WTC11 (cell line): ENCODE measurements at regions not wholly inside any gene's neighbourhood (a gene's known extent, or its start where the extent isn't known, plus 50 kb on each side); places are given as distances from the start of the nearest gene placed in this dataset.

Source experiments
- ATAC-seq: fragments of 200-7000 bp; cut with Tn5 transposase; 2 replicates; pipeline ENCODE4 v1.10.0; 2021; ENCODE audit warnings: mild to moderate bottlenecking, moderate library complexity
- CTCF ChIA-PET: fragments of 300-600 bp; sonication (Branson Sonifier 250); formaldehyde crosslinking; loops from one replicate; lab custom pipeline; 2021; ENCODE audit warnings: antibody characterized with exemption; lab: Charles Lee
- POLR2A ChIA-PET: fragments of 350-600 bp; sonication (Branson Sonifier 250); formaldehyde crosslinking; loops from one replicate; lab custom pipeline; 2021; ENCODE audit warnings: antibody characterized with exemption; lab: Charles Lee
- DNase-seq: peaks from one replicate; pipeline ENCODE4 v3.0.0; 2021; ENCODE audit warnings: low spot score
- H3K27ac Mint-ChIP-seq: 2 replicates; pipeline ENCODE4 v1.8.0; 2021; ENCODE audit warnings: mixed read lengths
- H3K27me3 Mint-ChIP-seq: 2 replicates; pipeline ENCODE4 v1.8.0; 2021; ENCODE audit warnings: low read depth, mild to moderate bottlenecking, moderate library complexity, mixed read lengths
- H3K36me3 Mint-ChIP-seq: 2 replicates; pipeline ENCODE4 v1.8.0; 2021; ENCODE audit warnings: mixed read lengths
- H3K4me1 Mint-ChIP-seq: 2 replicates; pipeline ENCODE4 v1.8.0; 2022; ENCODE audit warnings: mixed read lengths
- H3K4me3 Mint-ChIP-seq: 2 replicates; pipeline ENCODE4 v1.8.0; 2021; ENCODE audit warnings: mild to moderate bottlenecking, moderate library complexity, mixed read lengths
- H3K9me3 Mint-ChIP-seq: 2 replicates; pipeline ENCODE4 v1.8.0; 2021; ENCODE audit warnings: mixed read lengths
- CREM ChIP-seq: sonication (generic); formaldehyde crosslinking; IDR thresholded peaks from 2 replicates; pipeline ENCODE4 v1.8.1; 2022; ENCODE audit warnings: mild to moderate bottlenecking, missing genetic modification reagents, moderate library complexity
- CTCF ChIP-seq: fragments of 200-600 bp; IDR thresholded peaks from 2 replicates; pipeline ENCODE4 v1.8.0; 2022; ENCODE audit warnings: antibody characterized with exemption
- FOXK1 ChIP-seq: sonication (generic); formaldehyde crosslinking; IDR thresholded peaks from 2 replicates; pipeline ENCODE4 v1.8.0; 2022; ENCODE audit warnings: mild to moderate bottlenecking, moderate library complexity, missing genetic modification reagents
- FOXP1 ChIP-seq: sonication (generic); formaldehyde crosslinking; IDR thresholded peaks from 2 replicates; pipeline ENCODE4 v1.8.0; 2022; ENCODE audit warnings: missing genetic modification reagents, mild to moderate bottlenecking, moderate library complexity, borderline replicate concordance
- GABPB1 ChIP-seq: sonication (generic); formaldehyde crosslinking; IDR thresholded peaks from 2 replicates; pipeline ENCODE4 v1.8.1; 2023; ENCODE audit warnings: mild to moderate bottlenecking, missing genetic modification reagents
- GRHL2 ChIP-seq: fragments of 250-450 bp; sonication (Bioruptor Pico); IDR thresholded peaks from 2 replicates; pipeline ENCODE4 v1.8.0; 2022; ENCODE audit warnings: mild to moderate bottlenecking, moderate library complexity; ENCODE audit not compliant: insufficient replicate concordance, severe bottlenecking
- GTF2I ChIP-seq: fragments of 250-450 bp; sonication (Bioruptor Pico); conservative IDR thresholded peaks from 2 replicates; pipeline ENCODE4 v1.4.0; 2021; ENCODE audit warnings: mild to moderate bottlenecking
- JAZF1 ChIP-seq: fragments of 250-450 bp; sonication (Bioruptor Pico); IDR thresholded peaks from 2 replicates; pipeline ENCODE4 v1.9.0; 2021; ENCODE audit warnings: moderate library complexity, mild to moderate bottlenecking, inconsistent platforms
- NFYB ChIP-seq: sonication (generic); formaldehyde crosslinking; conservative IDR thresholded peaks from 2 replicates; pipeline ENCODE4 v1.8.0; 2022; ENCODE audit warnings: low read depth, missing genetic modification reagents
- OVOL2 ChIP-seq: fragments of 250-450 bp; sonication (Bioruptor Pico); IDR thresholded peaks from 2 replicates; pipeline ENCODE4 v1.9.0; 2021; ENCODE audit warnings: mild to moderate bottlenecking, borderline replicate concordance
- TEAD4 ChIP-seq: sonication (generic); formaldehyde crosslinking; IDR thresholded peaks from 2 replicates; pipeline ENCODE4 v1.8.0; 2022; ENCODE audit warnings: mild to moderate bottlenecking, missing genetic modification reagents
- ZBTB21 ChIP-seq: sonication (generic); formaldehyde crosslinking; IDR thresholded peaks from 2 replicates; pipeline ENCODE4 v1.8.1; 2023; ENCODE audit warnings: mild to moderate bottlenecking, missing genetic modification reagents, borderline replicate concordance
- ZNF138 ChIP-seq: sonication (generic); formaldehyde crosslinking; conservative IDR thresholded peaks from 2 replicates; pipeline ENCODE4 v1.8.1; 2022; ENCODE audit warnings: mild to moderate bottlenecking, moderate library complexity, missing genetic modification reagents
- ZNF423 ChIP-seq: fragments of 250-450 bp; sonication (Bioruptor Pico); IDR thresholded peaks from 2 replicates; pipeline ENCODE4 v2.1.2; 2022; ENCODE audit warnings: mild to moderate bottlenecking, moderate library complexity
- ZNF532 ChIP-seq: fragments of 250-450 bp; sonication (Bioruptor Pico); IDR thresholded peaks from 2 replicates; pipeline ENCODE4 v1.9.0; 2021; ENCODE audit warnings: mild to moderate bottlenecking, borderline replicate concordance
- TF ChIP-seq, protein P1 (sequence below): sonication (generic); formaldehyde crosslinking; conservative IDR thresholded peaks from 2 replicates; pipeline ENCODE4 v1.8.1; 2023; ENCODE audit warnings: mild to moderate bottlenecking, low read depth, missing genetic modification reagents, moderate library complexity
- TF ChIP-seq, protein P2 (sequence below): sonication (generic); formaldehyde crosslinking; IDR thresholded peaks from 2 replicates; pipeline ENCODE4 v1.8.0; 2022; ENCODE audit warnings: missing genetic modification reagents
- TF ChIP-seq, protein P3 (sequence below): fragments of 250-450 bp; sonication (Bioruptor Pico); IDR thresholded peaks from 2 replicates; pipeline ENCODE4 v2.1.2; 2022; ENCODE audit warnings: mild to moderate bottlenecking, moderate library complexity
- TF ChIP-seq, protein P4 (sequence below): fragments of 250-450 bp; sonication (Bioruptor Pico); IDR thresholded peaks from 2 replicates; pipeline ENCODE4 v1.8.0; 2021; ENCODE audit warnings: mild to moderate bottlenecking

GRCh38 chr6:111976139-111976538, 77.8 kb upstream of the CCN6 start (continued):
- no peak for TF ChIP-seq ZBTB21 (CRISPR knock-in tag)
- no peak for TF ChIP-seq NFYB
- TF ChIP-seq GABPB1 (CRISPR knock-in tag), result no peak
- no peak for TF ChIP-seq GRHL2
- TF ChIP-seq JAZF1 (CRISPR knock-in tag), result no peak
- TF ChIP-seq ZNF423, result no peak
- no peak for TF ChIP-seq CREM
- TF ChIP-seq, protein P1, sequence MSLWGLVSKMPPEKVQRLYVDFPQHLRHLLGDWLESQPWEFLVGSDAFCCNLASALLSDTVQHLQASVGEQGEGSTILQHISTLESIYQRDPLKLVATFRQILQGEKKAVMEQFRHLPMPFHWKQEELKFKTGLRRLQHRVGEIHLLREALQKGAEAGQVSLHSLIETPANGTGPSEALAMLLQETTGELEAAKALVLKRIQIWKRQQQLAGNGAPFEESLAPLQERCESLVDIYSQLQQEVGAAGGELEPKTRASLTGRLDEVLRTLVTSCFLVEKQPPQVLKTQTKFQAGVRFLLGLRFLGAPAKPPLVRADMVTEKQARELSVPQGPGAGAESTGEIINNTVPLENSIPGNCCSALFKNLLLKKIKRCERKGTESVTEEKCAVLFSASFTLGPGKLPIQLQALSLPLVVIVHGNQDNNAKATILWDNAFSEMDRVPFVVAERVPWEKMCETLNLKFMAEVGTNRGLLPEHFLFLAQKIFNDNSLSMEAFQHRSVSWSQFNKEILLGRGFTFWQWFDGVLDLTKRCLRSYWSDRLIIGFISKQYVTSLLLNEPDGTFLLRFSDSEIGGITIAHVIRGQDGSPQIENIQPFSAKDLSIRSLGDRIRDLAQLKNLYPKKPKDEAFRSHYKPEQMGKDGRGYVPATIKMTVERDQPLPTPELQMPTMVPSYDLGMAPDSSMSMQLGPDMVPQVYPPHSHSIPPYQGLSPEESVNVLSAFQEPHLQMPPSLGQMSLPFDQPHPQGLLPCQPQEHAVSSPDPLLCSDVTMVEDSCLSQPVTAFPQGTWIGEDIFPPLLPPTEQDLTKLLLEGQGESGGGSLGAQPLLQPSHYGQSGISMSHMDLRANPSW, result no peak
- TF ChIP-seq, protein P2, sequence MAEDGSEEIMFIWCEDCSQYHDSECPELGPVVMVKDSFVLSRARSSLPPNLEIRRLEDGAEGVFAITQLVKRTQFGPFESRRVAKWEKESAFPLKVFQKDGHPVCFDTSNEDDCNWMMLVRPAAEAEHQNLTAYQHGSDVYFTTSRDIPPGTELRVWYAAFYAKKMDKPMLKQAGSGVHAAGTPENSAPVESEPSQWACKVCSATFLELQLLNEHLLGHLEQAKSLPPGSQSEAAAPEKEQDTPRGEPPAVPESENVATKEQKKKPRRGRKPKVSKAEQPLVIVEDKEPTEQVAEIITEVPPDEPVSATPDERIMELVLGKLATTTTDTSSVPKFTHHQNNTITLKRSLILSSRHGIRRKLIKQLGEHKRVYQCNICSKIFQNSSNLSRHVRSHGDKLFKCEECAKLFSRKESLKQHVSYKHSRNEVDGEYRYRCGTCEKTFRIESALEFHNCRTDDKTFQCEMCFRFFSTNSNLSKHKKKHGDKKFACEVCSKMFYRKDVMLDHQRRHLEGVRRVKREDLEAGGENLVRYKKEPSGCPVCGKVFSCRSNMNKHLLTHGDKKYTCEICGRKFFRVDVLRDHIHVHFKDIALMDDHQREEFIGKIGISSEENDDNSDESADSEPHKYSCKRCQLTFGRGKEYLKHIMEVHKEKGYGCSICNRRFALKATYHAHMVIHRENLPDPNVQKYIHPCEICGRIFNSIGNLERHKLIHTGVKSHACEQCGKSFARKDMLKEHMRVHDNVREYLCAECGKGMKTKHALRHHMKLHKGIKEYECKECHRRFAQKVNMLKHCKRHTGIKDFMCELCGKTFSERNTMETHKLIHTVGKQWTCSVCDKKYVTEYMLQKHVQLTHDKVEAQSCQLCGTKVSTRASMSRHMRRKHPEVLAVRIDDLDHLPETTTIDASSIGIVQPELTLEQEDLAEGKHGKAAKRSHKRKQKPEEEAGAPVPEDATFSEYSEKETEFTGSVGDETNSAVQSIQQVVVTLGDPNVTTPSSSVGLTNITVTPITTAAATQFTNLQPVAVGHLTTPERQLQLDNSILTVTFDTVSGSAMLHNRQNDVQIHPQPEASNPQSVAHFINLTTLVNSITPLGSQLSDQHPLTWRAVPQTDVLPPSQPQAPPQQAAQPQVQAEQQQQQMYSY (CRISPR knock-in tag), result no peak
- TF ChIP-seq GTF2I (CRISPR knock-in tag), result no peak

GRCh38 chr6:111978532-111979149, 75.3 kb upstream of the CCN6 start:
- H3K4me1 Mint-ChIP-seq, result peaks cover 10% of the 10 kb centered on the region; the same call in 1 of the 2 replicates
- no peak overlapping the region for H3K27ac Mint-ChIP-seq
- DNase-seq, result no peak
- H3K4me3 Mint-ChIP-seq, result no peak overlapping the region
- ChIA-PET CTCF (interaction anchor here (0.5 kb wide), 1 partner anchor 63 kb away, joined by 3 read pairs; no protein-coding TSS in a partner anchor), POLR2A (no interaction called here)
- peaks cover 5% of the 10 kb centered on the region for H3K9me3 Mint-ChIP-seq
- no peaks in the 10 kb centered on the region for H3K36me3 Mint-ChIP-seq
- H3K27me3 Mint-ChIP-seq, result peaks cover 22% of the 10 kb centered on the region
- ATAC-seq, result no peak
- TF ChIP-seq, protein P3, sequence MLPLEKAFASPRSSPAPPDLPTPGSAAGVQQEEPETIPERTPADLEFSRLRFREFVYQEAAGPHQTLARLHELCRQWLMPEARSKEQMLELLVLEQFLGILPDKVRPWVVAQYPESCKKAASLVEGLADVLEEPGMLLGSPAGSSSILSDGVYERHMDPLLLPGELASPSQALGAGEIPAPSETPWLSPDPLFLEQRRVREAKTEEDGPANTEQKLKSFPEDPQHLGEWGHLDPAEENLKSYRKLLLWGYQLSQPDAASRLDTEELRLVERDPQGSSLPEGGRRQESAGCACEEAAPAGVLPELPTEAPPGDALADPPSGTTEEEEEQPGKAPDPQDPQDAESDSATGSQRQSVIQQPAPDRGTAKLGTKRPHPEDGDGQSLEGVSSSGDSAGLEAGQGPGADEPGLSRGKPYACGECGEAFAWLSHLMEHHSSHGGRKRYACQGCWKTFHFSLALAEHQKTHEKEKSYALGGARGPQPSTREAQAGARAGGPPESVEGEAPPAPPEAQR (CRISPR knock-in tag), result no peak
- TF ChIP-seq GABPB1 (CRISPR knock-in tag), result no peak
- TF ChIP-seq TEAD4 (CRISPR knock-in tag), result no peak

DNA sequence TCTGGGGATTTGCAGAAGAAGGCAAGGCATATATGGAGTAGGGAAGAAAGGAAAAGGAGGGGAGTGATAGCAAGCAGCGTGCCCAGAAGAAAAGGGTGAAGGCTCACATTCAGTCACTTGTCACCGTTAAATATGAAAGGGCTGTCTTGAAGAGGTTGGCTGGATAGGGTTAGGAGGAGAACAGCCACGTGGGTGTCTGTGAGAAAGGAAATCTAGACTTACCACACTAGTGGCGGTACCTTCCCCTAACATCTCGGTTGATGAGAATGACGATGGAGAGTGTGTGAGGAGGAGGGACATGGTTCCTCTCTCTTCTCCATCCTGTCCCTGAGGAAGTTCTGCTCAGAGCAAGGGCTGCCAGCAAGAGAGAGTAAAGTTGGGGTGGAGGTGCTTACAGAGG, 74.3 kb upstream of the CCN6 start:
- peaks cover 31% of the 10 kb centered on the region for H3K27me3 Mint-ChIP-seq
- H3K4me3 Mint-ChIP-seq, result no peak overlapping the region
- peaks cover 12% of the 10 kb centered on the region for H3K4me1 Mint-ChIP-seq
- H3K27ac Mint-ChIP-seq, result no peak overlapping the region
- ChIA-PET POLR2A (no interaction called here), CTCF (no interaction called here)
- H3K36me3 Mint-ChIP-seq, result 0 out of 2 replicates have a peak, but pooled peaks cover 2% of the 10 kb centered on the region
- H3K9me3 Mint-ChIP-seq, result peaks cover 8% of the 10 kb centered on the region
- no peak for ATAC-seq
- no peak for DNase-seq
- no peak for TF ChIP-seq ZNF138 (CRISPR knock-in tag)
- no peak for TF ChIP-seq FOXK1 (CRISPR knock-in tag)
- no peak for TF ChIP-seq GABPB1 (CRISPR knock-in tag)
- no peak for TF ChIP-seq OVOL2 (CRISPR knock-in tag)
- no peak for TF ChIP-seq ZNF532 (CRISPR knock-in tag)
- TF ChIP-seq, protein P4, sequence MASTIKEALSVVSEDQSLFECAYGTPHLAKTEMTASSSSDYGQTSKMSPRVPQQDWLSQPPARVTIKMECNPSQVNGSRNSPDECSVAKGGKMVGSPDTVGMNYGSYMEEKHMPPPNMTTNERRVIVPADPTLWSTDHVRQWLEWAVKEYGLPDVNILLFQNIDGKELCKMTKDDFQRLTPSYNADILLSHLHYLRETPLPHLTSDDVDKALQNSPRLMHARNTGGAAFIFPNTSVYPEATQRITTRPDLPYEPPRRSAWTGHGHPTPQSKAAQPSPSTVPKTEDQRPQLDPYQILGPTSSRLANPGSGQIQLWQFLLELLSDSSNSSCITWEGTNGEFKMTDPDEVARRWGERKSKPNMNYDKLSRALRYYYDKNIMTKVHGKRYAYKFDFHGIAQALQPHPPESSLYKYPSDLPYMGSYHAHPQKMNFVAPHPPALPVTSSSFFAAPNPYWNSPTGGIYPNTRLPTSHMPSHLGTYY (CRISPR knock-in tag), result no peak
- no peak for TF ChIP-seq CTCF
- no peak for TF ChIP-seq FOXP1
